K562 (cell line): ENCODE measurements at regions not wholly inside any gene's neighbourhood (a gene's known extent, or its start where the extent isn't known, plus 50 kb on each side); places are given as distances from the start of the nearest gene placed in this dataset.

ENCODE experiments used
- ASH1L ChIP-seq: fragments of 450-650 bp; IDR thresholded peaks from 2 replicates; pipeline ENCODE4 v1.6.1; 2018; ENCODE audit warnings: borderline replicate concordance, mild to moderate bottlenecking, low read depth; ENCODE audit not compliant: partially characterized antibody
- ATF7 ChIP-seq: fragments of 450-650 bp; IDR thresholded peaks from 2 replicates; pipeline ENCODE4 v1.7.1; 2014; ENCODE audit warnings: mild to moderate bottlenecking, moderate library complexity
- CEBPB ChIP-seq: fragments of 450-650 bp; IDR thresholded peaks from 2 replicates; pipeline ENCODE4 v1.6.1; 2016; ENCODE audit warnings: missing genetic modification characterization, missing compliant biosample characterization
- EZH2 ChIP-seq: IDR thresholded peaks from 2 replicates; pipeline ENCODE4 v1.6.1; 2012; ENCODE audit warnings: low read depth, mild to moderate bottlenecking, inconsistent platforms, low read length, borderline replicate concordance
- FOXP1 ChIP-seq: sonication (generic); formaldehyde crosslinking; IDR thresholded peaks from 2 replicates; pipeline ENCODE4 v1.8.0; 2022; ENCODE audit warnings: mild to moderate bottlenecking, missing genetic modification reagents
- POLR2A ChIP-seq: fragments of 450-650 bp; conservative IDR thresholded peaks from 2 replicates; pipeline ENCODE4 v1.6.1; 2016
- TAF9B ChIP-seq: fragments of 450-650 bp; IDR thresholded peaks from 2 replicates; pipeline ENCODE4 v1.6.1; 2018; ENCODE audit warnings: mild to moderate bottlenecking; ENCODE audit not compliant: partially characterized antibody
- TF ChIP-seq, protein P1 (sequence below), 3 experiments: IDR thresholded peaks in 2 of 3; conservative IDR thresholded peaks in 1 of 3; 2 replicates each; pipeline ENCODE4 v1.5.1; 2011 to 2012; ENCODE audit warnings: low read length in 3 of 3, mild to moderate bottlenecking in 3 of 3, control low read depth in 2 of 3, improper control_type of control experiment in 1 of 3, inconsistent platforms in 1 of 3, low read depth in 1 of 3, mixed read lengths in 1 of 3, moderate library complexity in 1 of 3; ENCODE audit not compliant: insufficient read depth in 2 of 3
- TF ChIP-seq, protein P2 (sequence below), 2 experiments: fragments of 450-650 bp; conservative IDR thresholded peaks; 2 replicates each; pipeline ENCODE4 v1.6.1; 2017; ENCODE audit warnings: mild to moderate bottlenecking in 2 of 2, moderate library complexity in 2 of 2
- TF ChIP-seq, protein P3 (sequence below), 2 experiments: IDR thresholded peaks; 2 replicates each; pipeline ENCODE4 v1.6.1; 2012; ENCODE audit warnings: improper control_type of control experiment in 2 of 2, low read depth in 2 of 2, low read length in 2 of 2, borderline replicate concordance in 1 of 2

DNA sequence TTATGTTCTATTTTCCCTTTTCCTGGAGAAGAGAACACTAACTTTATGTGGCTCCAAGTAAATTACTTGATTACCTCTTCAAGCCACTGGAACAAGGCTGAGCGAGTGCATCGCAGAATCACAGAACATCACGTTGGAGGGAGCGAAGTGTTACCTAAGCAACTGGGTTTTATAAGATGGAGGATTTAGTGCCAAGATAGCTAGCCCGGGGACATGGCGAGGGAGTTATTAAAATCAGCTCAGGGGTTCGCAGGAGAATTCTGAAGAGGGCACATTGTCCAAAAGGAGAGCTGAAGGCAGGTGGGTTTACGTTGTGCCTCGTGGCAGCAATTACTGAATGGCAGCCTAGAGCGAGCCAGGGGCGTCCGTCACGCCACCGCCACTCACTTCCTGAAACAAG, 563.2 kb upstream of the ADAMTS16 start:
- TF ChIP-seq POLR2A (no peak), CEBPB (tag) (no peak), ATF7 (no peak), FOXP1 (CRISPR knock-in tag) (no peak), ASH1L (no peak), EZH2 (no peak), TAF9B (no peak)
- TF ChIP-seq, protein P1, sequence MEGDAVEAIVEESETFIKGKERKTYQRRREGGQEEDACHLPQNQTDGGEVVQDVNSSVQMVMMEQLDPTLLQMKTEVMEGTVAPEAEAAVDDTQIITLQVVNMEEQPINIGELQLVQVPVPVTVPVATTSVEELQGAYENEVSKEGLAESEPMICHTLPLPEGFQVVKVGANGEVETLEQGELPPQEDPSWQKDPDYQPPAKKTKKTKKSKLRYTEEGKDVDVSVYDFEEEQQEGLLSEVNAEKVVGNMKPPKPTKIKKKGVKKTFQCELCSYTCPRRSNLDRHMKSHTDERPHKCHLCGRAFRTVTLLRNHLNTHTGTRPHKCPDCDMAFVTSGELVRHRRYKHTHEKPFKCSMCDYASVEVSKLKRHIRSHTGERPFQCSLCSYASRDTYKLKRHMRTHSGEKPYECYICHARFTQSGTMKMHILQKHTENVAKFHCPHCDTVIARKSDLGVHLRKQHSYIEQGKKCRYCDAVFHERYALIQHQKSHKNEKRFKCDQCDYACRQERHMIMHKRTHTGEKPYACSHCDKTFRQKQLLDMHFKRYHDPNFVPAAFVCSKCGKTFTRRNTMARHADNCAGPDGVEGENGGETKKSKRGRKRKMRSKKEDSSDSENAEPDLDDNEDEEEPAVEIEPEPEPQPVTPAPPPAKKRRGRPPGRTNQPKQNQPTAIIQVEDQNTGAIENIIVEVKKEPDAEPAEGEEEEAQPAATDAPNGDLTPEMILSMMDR (IDR thresholded peaks at IDR 0.05 in 2 of 3, conservative IDR thresholded peaks at IDR 0.05 in 1 of 3; ENCODE audit: insufficient read depth in 2 of 3, low read depth in 1 of 3, low read length in 3 of 3) = no peak
- TF ChIP-seq, protein P2, sequence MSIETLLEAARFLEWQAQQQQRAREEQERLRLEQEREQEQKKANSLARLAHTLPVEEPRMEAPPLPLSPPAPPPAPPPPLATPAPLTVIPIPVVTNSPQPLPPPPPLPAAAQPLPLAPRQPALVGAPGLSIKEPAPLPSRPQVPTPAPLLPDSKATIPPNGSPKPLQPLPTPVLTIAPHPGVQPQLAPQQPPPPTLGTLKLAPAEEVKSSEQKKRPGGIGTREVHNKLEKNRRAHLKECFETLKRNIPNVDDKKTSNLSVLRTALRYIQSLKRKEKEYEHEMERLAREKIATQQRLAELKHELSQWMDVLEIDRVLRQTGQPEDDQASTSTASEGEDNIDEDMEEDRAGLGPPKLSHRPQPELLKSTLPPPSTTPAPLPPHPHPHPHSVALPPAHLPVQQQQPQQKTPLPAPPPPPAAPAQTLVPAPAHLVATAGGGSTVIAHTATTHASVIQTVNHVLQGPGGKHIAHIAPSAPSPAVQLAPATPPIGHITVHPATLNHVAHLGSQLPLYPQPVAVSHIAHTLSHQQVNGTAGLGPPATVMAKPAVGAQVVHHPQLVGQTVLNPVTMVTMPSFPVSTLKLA (conservative IDR thresholded peaks at IDR 0.05) = no peak
- TF ChIP-seq, protein P3, sequence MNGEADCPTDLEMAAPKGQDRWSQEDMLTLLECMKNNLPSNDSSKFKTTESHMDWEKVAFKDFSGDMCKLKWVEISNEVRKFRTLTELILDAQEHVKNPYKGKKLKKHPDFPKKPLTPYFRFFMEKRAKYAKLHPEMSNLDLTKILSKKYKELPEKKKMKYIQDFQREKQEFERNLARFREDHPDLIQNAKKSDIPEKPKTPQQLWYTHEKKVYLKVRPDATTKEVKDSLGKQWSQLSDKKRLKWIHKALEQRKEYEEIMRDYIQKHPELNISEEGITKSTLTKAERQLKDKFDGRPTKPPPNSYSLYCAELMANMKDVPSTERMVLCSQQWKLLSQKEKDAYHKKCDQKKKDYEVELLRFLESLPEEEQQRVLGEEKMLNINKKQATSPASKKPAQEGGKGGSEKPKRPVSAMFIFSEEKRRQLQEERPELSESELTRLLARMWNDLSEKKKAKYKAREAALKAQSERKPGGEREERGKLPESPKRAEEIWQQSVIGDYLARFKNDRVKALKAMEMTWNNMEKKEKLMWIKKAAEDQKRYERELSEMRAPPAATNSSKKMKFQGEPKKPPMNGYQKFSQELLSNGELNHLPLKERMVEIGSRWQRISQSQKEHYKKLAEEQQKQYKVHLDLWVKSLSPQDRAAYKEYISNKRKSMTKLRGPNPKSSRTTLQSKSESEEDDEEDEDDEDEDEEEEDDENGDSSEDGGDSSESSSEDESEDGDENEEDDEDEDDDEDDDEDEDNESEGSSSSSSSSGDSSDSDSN (IDR thresholded peaks at IDR 0.05; ENCODE audit: borderline replicate concordance in 1 of 2, low read depth in 2 of 2, low read length in 2 of 2) = no peak
